ENCODE measurements at regions not wholly inside any gene's neighbourhood (a gene's known extent, or its start where the extent isn't known, plus 50 kb on each side); places are given as distances from the start of the nearest gene placed in this dataset.

- Histone ChIP-seq H3K27me3 (ENCODE audit: insufficient read depth) (no peaks in the 10 kb centered on the region), H3K4me1 (ENCODE audit: insufficient read depth) (no peaks in the 10 kb centered on the region), H3K9me2 (ENCODE audit: insufficient read depth) (peaks cover 4% of the 10 kb centered on the region; the same call in 1 of the 2 replicates), H3K4me2 (no peak overlapping the region), H2AFZ (no peak overlapping the region), H3K4me3 (no peak overlapping the region), H4K20me1 (replicated peaks; ENCODE audit: insufficient read depth) (no peaks in the 10 kb centered on the region), H3K27ac (ENCODE audit: low read depth) (no peak overlapping the region), H3K79me2 (replicated peaks; ENCODE audit: insufficient read depth) (no peaks in the 10 kb centered on the region), H3K36me3 (ENCODE audit: insufficient read depth) (peaks cover 7% of the 10 kb centered on the region; the same call in 1 of the 2 replicates), H3F3A (replicated peaks; ENCODE audit: low read depth) (no peaks in the 10 kb centered on the region)
- Mint-ChIP-seq H3K36me3 (ENCODE audit: low read depth) (peaks cover 29% of the 10 kb centered on the region), H3K9me3 (peaks cover 40% of the 10 kb centered on the region), H3K4me1 (peaks cover 3% of the 10 kb centered on the region; the same call in 1 of the 3 replicates), H3K27ac (no peak overlapping the region), H3K27me3 (ENCODE audit: insufficient read depth, low read depth, poor library complexity) (peaks cover 4% of the 10 kb centered on the region), H3K4me3 (no peak overlapping the region)
- no peak for ATAC-seq
- no peak for TF ChIP-seq ETS1 (IDR thresholded peaks at IDR 0.05)
- no peak for TF ChIP-seq EZH2phosphoT487 (IDR thresholded peaks at IDR 0.05; ENCODE audit: unreplicated experiment)
- no peak for TF ChIP-seq ZNF331 (CRISPR knock-in tag; IDR thresholded peaks at IDR 0.05; ENCODE audit: low read depth)
- no peak for TF ChIP-seq ZNF462 (CRISPR knock-in tag; IDR thresholded peaks at IDR 0.05)
- no peak for TF ChIP-seq EZH2 (IDR thresholded peaks at IDR 0.05; ENCODE audit: low read depth, unreplicated experiment)
- TF ChIP-seq STAT1 (IDR thresholded peaks at IDR 0.05; ENCODE audit: unreplicated experiment) = no peak
- no peak for TF ChIP-seq POLR2AphosphoS5 (IDR thresholded peaks at IDR 0.05; ENCODE audit: low read depth)
- TF ChIP-seq NANOG (IDR thresholded peaks at IDR 0.05; ENCODE audit: borderline replicate concordance) = no peak
- TF ChIP-seq ZNF114 (CRISPR knock-in tag; IDR thresholded peaks at IDR 0.05) = no peak
- no peak for TF ChIP-seq CTCF (conservative IDR thresholded peaks at IDR 0.05; ENCODE audit: low read depth in 2 of 2)
- TF ChIP-seq REST (IDR thresholded peaks at IDR 0.05; ENCODE audit: unreplicated experiment) = no peak
- TF ChIP-seq CREB1 (CRISPR knock-in tag; IDR thresholded peaks at IDR 0.05; ENCODE audit: low read depth) = no peak
- peak; percentile 8 for DNase-seq (ENCODE audit: low spot score)
These were observed 138.3 kb downstream of the OSTF1 start for GRCh38 chr9:75226403-75227139.
